ENCODE measurements at regions not wholly inside any gene's neighbourhood (a gene's known extent, or its start where the extent isn't known, plus 50 kb on each side); places are given as distances from the start of the nearest gene placed in this dataset.

GRCh38 chr4:128661479-128661878 lies 148.0 kb upstream of the JADE1 start:
- TF ChIP-seq REST (IDR thresholded peaks at IDR 0.05; ENCODE audit: borderline replicate concordance) (no peak), REST (CRISPR knock-in tag; IDR thresholded peaks at IDR 0.05; ENCODE audit: low read depth) (no peak), NFE2L1 (tag; IDR thresholded peaks at IDR 0.05; ENCODE audit: borderline replicate concordance, low read depth) (no peak), JUNB (CRISPR knock-in tag; conservative IDR thresholded peaks at IDR 0.05) (no peak)
